GM21360 (cell line): ENCODE measurements at regions not wholly inside any gene's neighbourhood (a gene's known extent, or its start where the extent isn't known, plus 50 kb on each side); places are given as distances from the start of the nearest gene placed in this dataset.

ENCODE experiments used
- ATAC-seq: cut with Tn5 transposase; IDR thresholded peaks from one replicate; pipeline ENCODE4 v1.9.1; 2021; ENCODE audit warnings: mild to moderate bottlenecking, moderate library complexity; ENCODE audit not compliant: unreplicated experiment

GRCh38 chr19:16022251-16022650, 54.0 kb upstream of the TPM4 start:
- ATAC-seq, result no peak

- no peak for ATAC-seq
These were observed 53.6 kb upstream of the TPM4 start for GRCh38 chr19:16022681-16023080.

- no peak for ATAC-seq
These were observed 53.0 kb upstream of the TPM4 start for GRCh38 chr19:16023146-16023915.

- ATAC-seq, result no peak
These were observed 51.8 kb upstream of the TPM4 start for GRCh38 chr19:16024266-16025107.

GRCh38 chr19:16025108-16026101, 50.9 kb upstream of the TPM4 start:
- ATAC-seq, result no peak

GRCh38 chr19:16026131-16026530, 50.2 kb upstream of the TPM4 start:
- ATAC-seq, result no peak
